Liver (tissue), 3 donors: ENCODE measurements at regions not wholly inside any gene's neighbourhood (a gene's known extent, or its start where the extent isn't known, plus 50 kb on each side); places are given as distances from the start of the nearest gene placed in this dataset.

Experiments used
- FOXA2 ChIP-seq: IDR thresholded peaks from 2 replicates; pipeline ENCODE4 v1.6.1; 2016; ENCODE audit warnings: antibody characterized with exemption
- HNF4G ChIP-seq: IDR thresholded peaks from 2 replicates; pipeline ENCODE4 v1.6.1; 2016; ENCODE audit warnings: antibody characterized with exemption
- NR2F2 ChIP-seq: IDR thresholded peaks from 2 replicates; pipeline ENCODE4 v1.6.1; 2016; ENCODE audit warnings: antibody characterized with exemption
- RXRA ChIP-seq, 2 donors: IDR thresholded peaks; 2 replicates each; pipeline ENCODE4 v1.6.1; 2017 to 2018; ENCODE audit warnings: antibody characterized with exemption in 2 of 2, mild to moderate bottlenecking in 1 of 2
- SP1 ChIP-seq: IDR thresholded peaks from 2 replicates; pipeline ENCODE4 v1.6.1; 2018; ENCODE audit warnings: antibody characterized with exemption, mild to moderate bottlenecking
- TAF1 ChIP-seq: conservative IDR thresholded peaks from 2 replicates; pipeline ENCODE4 v1.6.1; 2016; ENCODE audit warnings: antibody characterized with exemption, mild to moderate bottlenecking
- YY1 ChIP-seq: IDR thresholded peaks from 2 replicates; pipeline ENCODE4 v1.6.1; 2016; ENCODE audit warnings: antibody characterized with exemption, mild to moderate bottlenecking
- TF ChIP-seq, protein P1 (sequence below): fragments of 150-350 bp; IDR thresholded peaks from 2 replicates; pipeline ENCODE4 v1.5.1; 2017; ENCODE audit warnings: improper control_type of control experiment, low read depth, low read length; ENCODE audit not compliant: missing input control
- TF ChIP-seq, protein P2 (sequence below): IDR thresholded peaks from 2 replicates; pipeline ENCODE4 v1.6.1; 2016; ENCODE audit warnings: antibody characterized with exemption
- TF ChIP-seq, protein P3 (sequence below): IDR thresholded peaks from 2 replicates; pipeline ENCODE4 v1.6.1; 2016; ENCODE audit warnings: antibody characterized with exemption
- donor health status: healthy.
- donor health status: healthy.

DNA sequence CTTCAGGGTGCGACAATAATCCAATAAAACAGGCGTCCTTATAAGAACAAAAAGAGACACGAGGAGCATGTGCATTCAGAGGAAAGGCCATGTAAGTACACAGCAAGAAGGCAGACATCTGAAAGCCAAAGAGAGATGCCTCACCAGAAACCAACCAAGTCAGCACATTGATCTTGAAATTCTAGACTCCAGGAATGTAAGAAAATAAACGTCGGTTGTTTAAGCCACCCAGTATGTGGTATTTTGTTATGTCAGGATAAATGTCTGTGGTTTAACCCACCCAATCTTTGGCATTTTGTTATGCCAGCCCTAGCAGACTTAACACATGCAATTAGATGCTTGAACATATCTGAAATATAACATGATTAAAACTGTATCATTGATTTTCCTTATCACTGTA, 452.0 kb downstream of the SLITRK6 start:
- TF ChIP-seq, protein P1, sequence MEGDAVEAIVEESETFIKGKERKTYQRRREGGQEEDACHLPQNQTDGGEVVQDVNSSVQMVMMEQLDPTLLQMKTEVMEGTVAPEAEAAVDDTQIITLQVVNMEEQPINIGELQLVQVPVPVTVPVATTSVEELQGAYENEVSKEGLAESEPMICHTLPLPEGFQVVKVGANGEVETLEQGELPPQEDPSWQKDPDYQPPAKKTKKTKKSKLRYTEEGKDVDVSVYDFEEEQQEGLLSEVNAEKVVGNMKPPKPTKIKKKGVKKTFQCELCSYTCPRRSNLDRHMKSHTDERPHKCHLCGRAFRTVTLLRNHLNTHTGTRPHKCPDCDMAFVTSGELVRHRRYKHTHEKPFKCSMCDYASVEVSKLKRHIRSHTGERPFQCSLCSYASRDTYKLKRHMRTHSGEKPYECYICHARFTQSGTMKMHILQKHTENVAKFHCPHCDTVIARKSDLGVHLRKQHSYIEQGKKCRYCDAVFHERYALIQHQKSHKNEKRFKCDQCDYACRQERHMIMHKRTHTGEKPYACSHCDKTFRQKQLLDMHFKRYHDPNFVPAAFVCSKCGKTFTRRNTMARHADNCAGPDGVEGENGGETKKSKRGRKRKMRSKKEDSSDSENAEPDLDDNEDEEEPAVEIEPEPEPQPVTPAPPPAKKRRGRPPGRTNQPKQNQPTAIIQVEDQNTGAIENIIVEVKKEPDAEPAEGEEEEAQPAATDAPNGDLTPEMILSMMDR = no peak
- TF ChIP-seq HNF4G (no peak), RXRA (IDR thresholded peaks at IDR 0.05) (no peak), SP1 (no peak), FOXA2 (no peak), NR2F2 (no peak), YY1 (no peak), TAF1 (no peak)
- TF ChIP-seq, protein P2, sequence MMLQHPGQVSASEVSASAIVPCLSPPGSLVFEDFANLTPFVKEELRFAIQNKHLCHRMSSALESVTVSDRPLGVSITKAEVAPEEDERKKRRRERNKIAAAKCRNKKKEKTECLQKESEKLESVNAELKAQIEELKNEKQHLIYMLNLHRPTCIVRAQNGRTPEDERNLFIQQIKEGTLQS = no peak
- TF ChIP-seq, protein P3, sequence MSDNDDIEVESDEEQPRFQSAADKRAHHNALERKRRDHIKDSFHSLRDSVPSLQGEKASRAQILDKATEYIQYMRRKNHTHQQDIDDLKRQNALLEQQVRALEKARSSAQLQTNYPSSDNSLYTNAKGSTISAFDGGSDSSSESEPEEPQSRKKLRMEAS = no peak
